AML-193 (cell line): ENCODE measurements at regions not wholly inside any gene's neighbourhood (a gene's known extent, or its start where the extent isn't known, plus 50 kb on each side); places are given as distances from the start of the nearest gene placed in this dataset.
A peak's percentile ranks its signal among the peaks of the same experiment; 100 is the strongest.

Experiments used
- DNase-seq, 2 experiments: peaks; one replicate each; lab custom pipeline; 2025; lab: John Stamatoyannopoulos, UW

GRCh38 chrX:51798701-51799100 lies 55.5 kb downstream of the GSPT2 start:
- DNase-seq: no peak

- peak; percentile 38 to 43 for DNase-seq
These were observed 59.9 kb downstream of the GSPT2 start for GRCh38 chrX:51802917-51803688.

- DNase-seq: no peak
These were observed 60.6 kb downstream of the GSPT2 start for GRCh38 chrX:51803833-51804232.

- no peak for DNase-seq
These were observed 61.5 kb downstream of the GSPT2 start for GRCh38 chrX:51804741-51805140.

- no peak for DNase-seq
These were observed 70.7 kb downstream of the GSPT2 start for GRCh38 chrX:51813886-51814460.

GRCh38 chrX:51824061-51824460 lies 69.4 kb upstream of the MAGED1 start:
- DNase-seq: no peak

GRCh38 chrX:51825436-51825835 lies 68.0 kb upstream of the MAGED1 start:
- DNase-seq: no peak

GRCh38 chrX:51834076-51834475 lies 59.3 kb upstream of the MAGED1 start:
- DNase-seq: no peak

- no peak for DNase-seq
These were observed 56.6 kb upstream of the MAGED1 start for GRCh38 chrX:51836823-51837222.

GRCh38 chrX:51837451-51837850 lies 56.0 kb upstream of the MAGED1 start:
- DNase-seq: no peak

GRCh38 chrX:51837921-51838320 lies 55.5 kb upstream of the MAGED1 start:
- no peak for DNase-seq
